A549 (cell line): ENCODE measurements at regions not wholly inside any gene's neighbourhood (a gene's known extent, or its start where the extent isn't known, plus 50 kb on each side); places are given as distances from the start of the nearest gene placed in this dataset.

ENCODE experiments used
- ATAC-seq, 2 experiments: fragments of 200-7000 bp in 1 of 2; fragments of >200 bp in 1 of 2; cut with Nextera tagmentation in 1 of 2; cut with Tn5 transposase in 1 of 2; 3 replicates each; pipeline versions ENCODE4 v1.8.0 to v1.9.1; 2018 to 2020; ENCODE audit warnings: mild to moderate bottlenecking in 1 of 2, moderate library complexity in 1 of 2
- CTCF ChIA-PET: fragments of 300-600 bp; sonication (Branson Sonifier 250); formaldehyde crosslinking; extraction: SDS; loops from one replicate; lab custom pipeline; 2021; ENCODE audit warnings: antibody characterized with exemption, inconsistent platforms; lab: Yijun Ruan, JAX
- POLR2A ChIA-PET: fragments of 350-600 bp; formaldehyde crosslinking; extraction: SDS; loops from one replicate; lab custom pipeline; 2021; ENCODE audit warnings: antibody characterized with exemption, inconsistent platforms; lab: Yijun Ruan, JAX
- DNase-seq, 2 experiments: peaks; one replicate each; pipeline versions ENCODE4 v3.0.0 to v3.0.0-alpha.2; 2011 to 2016; ENCODE audit warnings: low read depth in 1 of 2, low spot score in 1 of 2
- FAIRE-seq: peaks from 2 replicates; lab custom pipeline; 2011; peaks lifted over from hg19 to GRCh38; lab: Jason Lieb, UNC
- H3K27ac ChIP-seq, 2 experiments: fragments of >200 bp; sonication (Bioruptor Twin); formaldehyde crosslinking; 3 replicates each; pipeline ENCODE4 v1.5.1; 2016 to 2017
- H3K4me1 ChIP-seq: fragments of >200 bp; sonication (Bioruptor Twin); formaldehyde crosslinking; 3 replicates; pipeline ENCODE4 v1.6.1; 2016
- H3K4me2 ChIP-seq: fragments of >200 bp; sonication (Bioruptor Twin); formaldehyde crosslinking; 3 replicates; pipeline ENCODE4 v1.6.1; 2016
- H3K4me3 ChIP-seq: fragments of >200 bp; sonication (Bioruptor Twin); formaldehyde crosslinking; 3 replicates; pipeline ENCODE4 v1.5.1; 2016
- H3K9me3 ChIP-seq: fragments of >200 bp; sonication (Bioruptor Twin); formaldehyde crosslinking; 3 replicates; pipeline ENCODE4 v1.6.1; 2016
- ATOH8 ChIP-seq: fragments of 250-450 bp; sonication (Bioruptor Pico); IDR thresholded peaks from 2 replicates; pipeline ENCODE4 v1.5.0; 2020; ENCODE audit warnings: low read depth, mild to moderate bottlenecking, moderate library complexity
- BCL3 ChIP-seq: fragments of >200 bp; sonication (Bioruptor Twin); formaldehyde crosslinking; IDR thresholded peaks from 3 replicates; pipeline ENCODE4 v1.6.1; 2016
- BHLHE40 ChIP-seq: IDR thresholded peaks from 2 replicates; pipeline ENCODE4 v1.6.1; 2012; ENCODE audit warnings: low read depth, low read length, inconsistent platforms
- CBX2 ChIP-seq: fragments of 200-600 bp; sonication (generic); IDR thresholded peaks from 2 replicates; pipeline ENCODE4 v1.6.1; 2016; ENCODE audit warnings: low read depth, mild to moderate bottlenecking, borderline replicate concordance
- CBX8 ChIP-seq: fragments of 200-600 bp; sonication (generic); IDR thresholded peaks from 2 replicates; pipeline ENCODE4 v1.6.1; 2016
- EHF ChIP-seq: fragments of 250-450 bp; sonication (Bioruptor Pico); IDR thresholded peaks from 2 replicates; pipeline ENCODE4 v1.5.0; 2020; ENCODE audit warnings: mild to moderate bottlenecking
- ELK1 ChIP-seq: fragments of 150-350 bp; IDR thresholded peaks from 2 replicates; pipeline ENCODE4 v1.6.1; 2014; ENCODE audit warnings: low read depth, mild to moderate bottlenecking, low read length
- EP300 ChIP-seq, 2 experiments: fragments of >200 bp; sonication (Bioruptor Twin); formaldehyde crosslinking; IDR thresholded peaks; 2 replicates in 1 of 2; 3 replicates in 1 of 2; pipeline ENCODE4 v1.6.1; 2016 to 2017
- FOSL2 ChIP-seq, 2 experiments: fragments of 450-650 bp in 1 of 2; fragments of >200 bp in 1 of 2; sonication (Bioruptor Twin) in 1 of 2; formaldehyde crosslinking; IDR thresholded peaks; 2 replicates each; pipeline versions ENCODE4 v1.5.0 to v1.6.1; 2016 to 2020; ENCODE audit warnings: mild to moderate bottlenecking in 1 of 2, moderate library complexity in 1 of 2
- GATA3 ChIP-seq: IDR thresholded peaks from 2 replicates; pipeline ENCODE4 v1.6.1; 2012; ENCODE audit warnings: borderline replicate concordance
- HES2 ChIP-seq: fragments of >200 bp; sonication (Bioruptor Twin); formaldehyde crosslinking; IDR thresholded peaks from 2 replicates; pipeline ENCODE4 v1.6.1; 2016
- HEYL ChIP-seq: fragments of 250-450 bp; sonication (Bioruptor Pico); IDR thresholded peaks from 2 replicates; pipeline ENCODE4 v1.8.0; 2021; ENCODE audit warnings: mild to moderate bottlenecking, moderate library complexity
- HMGXB4 ChIP-seq: fragments of 250-450 bp; sonication (Bioruptor Pico); IDR thresholded peaks from 2 replicates; pipeline ENCODE4 v1.5.0; 2021; ENCODE audit warnings: mild to moderate bottlenecking, moderate library complexity, borderline replicate concordance
- HOXA7 ChIP-seq: fragments of 250-450 bp; sonication (Bioruptor Pico); IDR thresholded peaks from 2 replicates; pipeline ENCODE4 v1.5.0; 2020; ENCODE audit warnings: mild to moderate bottlenecking, moderate library complexity
- KDM1A ChIP-seq: fragments of 200-600 bp; sonication (generic); IDR thresholded peaks from 2 replicates; pipeline ENCODE4 v1.6.1; 2016; ENCODE audit warnings: low read depth, mild to moderate bottlenecking
- MAFK ChIP-seq: fragments of 450-650 bp; IDR thresholded peaks from 2 replicates; pipeline ENCODE4 v1.6.1; 2014; ENCODE audit not compliant: partially characterized antibody
- MAZ ChIP-seq: fragments of 150-350 bp; IDR thresholded peaks from 2 replicates; pipeline ENCODE4 v1.6.1; 2014; ENCODE audit warnings: antibody characterized with exemption, low read depth, low read length, borderline replicate concordance
- NFE2L2 ChIP-seq: fragments of 150-350 bp; conservative IDR thresholded peaks from 2 replicates; pipeline ENCODE4 v1.6.1; 2014; ENCODE audit warnings: low read length
- NPAS2 ChIP-seq: fragments of 250-450 bp; sonication (Bioruptor Pico); IDR thresholded peaks from 2 replicates; pipeline ENCODE4 v1.8.0; 2022; ENCODE audit warnings: mild to moderate bottlenecking, moderate library complexity, borderline replicate concordance
- PBX3 ChIP-seq: IDR thresholded peaks from 2 replicates; pipeline ENCODE4 v1.6.1; 2012
- POLR2AphosphoS2 ChIP-seq: conservative IDR thresholded peaks from 2 replicates; pipeline ENCODE4 v1.6.1; 2012; ENCODE audit warnings: low read length, improper control_type of control experiment, inconsistent platforms
- RAD21 ChIP-seq, 2 experiments: fragments of >200 bp in 1 of 2; sonication (Bioruptor Twin) in 1 of 2; formaldehyde crosslinking in 1 of 2; IDR thresholded peaks in 1 of 2; conservative IDR thresholded peaks in 1 of 2; 2 replicates in 1 of 2; 3 replicates in 1 of 2; pipeline ENCODE4 v1.6.1; 2012 to 2018; ENCODE audit warnings: inconsistent platforms in 1 of 2
- RARB ChIP-seq: fragments of 250-450 bp; sonication (Bioruptor Pico); IDR thresholded peaks from 2 replicates; pipeline ENCODE4 v1.8.0; 2021; ENCODE audit warnings: mild to moderate bottlenecking, moderate library complexity
- REST ChIP-seq: fragments of 200-600 bp; sonication (generic); IDR thresholded peaks from 2 replicates; pipeline ENCODE4 v1.6.1; 2016; ENCODE audit warnings: antibody characterized with exemption, mild to moderate bottlenecking, moderate library complexity
- RNF2 ChIP-seq: fragments of 200-600 bp; sonication (generic); IDR thresholded peaks from 2 replicates; pipeline ENCODE4 v1.6.1; 2016; ENCODE audit warnings: low read depth, mild to moderate bottlenecking, antibody characterized with exemption, moderate library complexity, borderline replicate concordance
- SMC3 ChIP-seq: fragments of >200 bp; sonication (Bioruptor Twin); formaldehyde crosslinking; IDR thresholded peaks from 3 replicates; pipeline ENCODE4 v1.6.1; 2018; ENCODE audit warnings: inconsistent platforms
- SREBF2 ChIP-seq: fragments of 450-650 bp; IDR thresholded peaks from 2 replicates; pipeline ENCODE4 v1.6.1; 2014; ENCODE audit warnings: mild to moderate bottlenecking, moderate library complexity
- ZC3H11A ChIP-seq: fragments of 450-650 bp; IDR thresholded peaks from 2 replicates; pipeline ENCODE4 v1.6.1; 2014; ENCODE audit warnings: antibody characterized with exemption, mild to moderate bottlenecking
- ZNF302 ChIP-seq: fragments of 250-450 bp; sonication (Bioruptor Pico); IDR thresholded peaks from 2 replicates; pipeline ENCODE4 v1.9.0; 2021; ENCODE audit warnings: inconsistent platforms, mild to moderate bottlenecking, moderate library complexity
- WGBS: methylation state at CpG from one replicate; pipeline ENCODE4 v1.1.6; 2017; ENCODE audit errors: missing lambda C conversion rate; 5-methylcytosine and 5-hydroxymethylcytosine counted together

- Histone ChIP-seq H3K4me3 (no peak overlapping the region), H3K9me3 (no peaks in the 10 kb centered on the region), H3K4me1 (peaks cover 35% of the 10 kb centered on the region), H3K27ac (peak overlapping the region; percentile 81 to 88), H3K4me2 (peak overlapping the region; percentile 59)
- FAIRE-seq (peak; percentile 84), DNase-seq (peak; percentile 76 to 93), ATAC-seq (peak; percentile 92 to 94)
- 14% methylated on average over 3 of the region's 4 CpGs for WGBS
- POLR2A ChIA-PET: no interaction called here
- CTCF ChIA-PET: interaction anchor here (1.0 to 1.6 kb wide), 3 partner anchors 10 to 385 kb away, joined by 3 to 4 read pairs (median 3); no protein-coding TSS in a partner anchor
- TF ChIP-seq NPAS2: no peak
- no peak for TF ChIP-seq HMGXB4 (CRISPR knock-in tag)
- TF ChIP-seq SMC3: peak; percentile 38
- no peak for TF ChIP-seq RARB
- no peak for TF ChIP-seq EHF
- no peak for TF ChIP-seq NFE2L2
- peak; percentile 62; the same call in 1 of the 2 replicates for TF ChIP-seq FOSL2 (IDR thresholded peaks at IDR 0.05)
- peak; percentile 87 for TF ChIP-seq FOSL2 (CRISPR knock-in tag; IDR thresholded peaks at IDR 0.05)
- TF ChIP-seq RAD21 (conservative IDR thresholded peaks at IDR 0.05 in 1 of 2, IDR thresholded peaks at IDR 0.05 in 1 of 2): peak; percentile 7 to 47; a peak in 2 of 5 replicates
- TF ChIP-seq RNF2: no peak
- TF ChIP-seq CBX2: no peak
- TF ChIP-seq HOXA7 (CRISPR knock-in tag): no peak
- TF ChIP-seq KDM1A: peak; percentile 91
- TF ChIP-seq EP300 (IDR thresholded peaks at IDR 0.05): peak; percentile 53 to 55; a peak in 2 of 5 replicates
- no peak for TF ChIP-seq BHLHE40
- no peak for TF ChIP-seq ZC3H11A
- no peak for TF ChIP-seq BCL3
- no peak for TF ChIP-seq ELK1
- no peak for TF ChIP-seq ATOH8 (CRISPR knock-in tag)
- TF ChIP-seq SREBF2: no peak
- TF ChIP-seq HES2: no peak
- TF ChIP-seq MAFK: peak; percentile 21
- TF ChIP-seq MAZ: no peak
- no peak for TF ChIP-seq REST
- TF ChIP-seq CBX8: no peak
- TF ChIP-seq PBX3: peak; percentile 47; the same call in 1 of the 2 replicates
- no peak for TF ChIP-seq HEYL (CRISPR knock-in tag)
- TF ChIP-seq POLR2AphosphoS2: no peak
- TF ChIP-seq GATA3: peak; percentile 54; the same call in 1 of the 2 replicates
- TF ChIP-seq ZNF302 (CRISPR knock-in tag): no peak
Observed at GRCh38 chr5:159826351-159827214, 89.7 kb upstream of the ADRA1B start.
